Retinal pigment epithelial cell (primary cell): ENCODE measurements at regions not wholly inside any gene's neighbourhood (a gene's known extent, or its start where the extent isn't known, plus 50 kb on each side); places are given as distances from the start of the nearest gene placed in this dataset.
A peak's percentile ranks its signal among the peaks of the same experiment; 100 is the strongest.

ENCODE experiments used
- DNase-seq: peaks from one replicate; pipeline ENCODE4 v3.0.0-alpha.2; 2010; ENCODE audit warnings: low read depth
- H3K4me3 ChIP-seq: 2 replicates; pipeline ENCODE4 v1.5.1; 2011; ENCODE audit warnings: mild to moderate bottlenecking, low read length, control low read depth, moderate library complexity
- TF ChIP-seq, protein P1 (sequence below): conservative IDR thresholded peaks from 2 replicates; pipeline ENCODE4 v1.5.1; 2011; ENCODE audit warnings: low read depth, low read length, control low read depth, inconsistent platforms

DNA sequence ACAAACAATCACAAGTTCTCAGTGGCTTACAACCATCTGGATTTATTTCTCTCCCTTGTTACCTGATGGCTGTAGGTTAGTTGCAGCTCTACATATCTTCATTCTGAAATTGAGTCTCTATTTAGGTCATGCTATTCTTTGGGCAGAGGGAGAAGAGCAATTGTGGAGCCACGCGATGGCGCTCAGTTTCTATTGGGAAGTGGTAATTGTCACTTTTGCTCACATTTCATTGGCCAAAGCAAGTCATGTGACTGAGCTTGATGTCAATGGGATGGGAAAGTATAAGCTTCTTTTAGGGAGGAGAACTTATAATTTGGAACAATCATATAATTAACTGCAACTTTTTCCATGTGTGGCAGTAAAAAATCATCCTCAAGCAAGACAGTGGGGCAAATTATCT lies 166.5 kb downstream of the LMO4 start:
- DNase-seq = no peak
- TF ChIP-seq, protein P1, sequence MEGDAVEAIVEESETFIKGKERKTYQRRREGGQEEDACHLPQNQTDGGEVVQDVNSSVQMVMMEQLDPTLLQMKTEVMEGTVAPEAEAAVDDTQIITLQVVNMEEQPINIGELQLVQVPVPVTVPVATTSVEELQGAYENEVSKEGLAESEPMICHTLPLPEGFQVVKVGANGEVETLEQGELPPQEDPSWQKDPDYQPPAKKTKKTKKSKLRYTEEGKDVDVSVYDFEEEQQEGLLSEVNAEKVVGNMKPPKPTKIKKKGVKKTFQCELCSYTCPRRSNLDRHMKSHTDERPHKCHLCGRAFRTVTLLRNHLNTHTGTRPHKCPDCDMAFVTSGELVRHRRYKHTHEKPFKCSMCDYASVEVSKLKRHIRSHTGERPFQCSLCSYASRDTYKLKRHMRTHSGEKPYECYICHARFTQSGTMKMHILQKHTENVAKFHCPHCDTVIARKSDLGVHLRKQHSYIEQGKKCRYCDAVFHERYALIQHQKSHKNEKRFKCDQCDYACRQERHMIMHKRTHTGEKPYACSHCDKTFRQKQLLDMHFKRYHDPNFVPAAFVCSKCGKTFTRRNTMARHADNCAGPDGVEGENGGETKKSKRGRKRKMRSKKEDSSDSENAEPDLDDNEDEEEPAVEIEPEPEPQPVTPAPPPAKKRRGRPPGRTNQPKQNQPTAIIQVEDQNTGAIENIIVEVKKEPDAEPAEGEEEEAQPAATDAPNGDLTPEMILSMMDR = no peak
- H3K4me3 ChIP-seq = no peak overlapping the region

DNA sequence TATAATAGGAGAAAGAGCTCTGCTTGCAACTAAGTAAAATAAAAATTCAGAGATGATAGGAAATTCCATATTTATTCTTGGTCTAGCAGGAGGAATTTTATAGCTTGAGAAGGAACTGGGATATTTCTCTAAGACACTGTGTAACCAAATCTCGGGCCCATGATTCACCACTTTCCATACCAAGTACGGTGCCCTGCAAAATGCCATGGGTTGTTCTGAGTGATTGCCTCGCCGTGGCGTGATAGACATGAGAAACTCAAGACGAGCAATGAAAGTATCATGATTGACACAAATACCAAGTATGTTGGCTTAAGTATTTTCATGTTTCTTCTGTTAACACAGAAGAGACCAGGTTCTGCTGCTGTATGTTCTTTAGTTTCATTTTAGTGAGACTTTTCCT lies 167.2 kb downstream of the LMO4 start:
- DNase-seq = no peak
- H3K4me3 ChIP-seq = no peak overlapping the region
- TF ChIP-seq, protein P1 = no peak

GRCh38 chr1:87497380-87498203 lies 168.9 kb downstream of the LMO4 start:
- no peak overlapping the region for H3K4me3 ChIP-seq
- TF ChIP-seq, protein P1 = no peak
- DNase-seq = no peak

DNA sequence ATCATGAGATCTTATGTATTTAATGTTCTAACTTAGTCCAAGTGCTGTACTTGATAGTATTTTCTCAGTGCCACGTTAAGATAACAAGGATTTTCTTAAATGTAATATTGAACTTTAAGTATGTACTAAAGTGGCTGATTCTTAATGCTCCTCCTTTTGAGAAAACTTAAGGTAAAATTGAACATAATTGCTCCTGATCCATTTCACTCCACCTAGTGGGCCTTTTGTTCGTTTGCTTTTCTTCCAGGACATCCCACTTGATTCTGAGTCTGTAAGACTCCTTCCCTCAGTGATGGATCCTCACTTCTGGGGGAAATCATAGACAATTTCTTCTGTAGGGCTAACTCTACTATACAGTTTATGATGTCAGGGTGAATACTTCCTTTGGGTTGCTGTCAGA lies 173.1 kb downstream of the LMO4 start:
- TF ChIP-seq, protein P1 = peak; percentile 46
- no peak for DNase-seq
- no peak overlapping the region for H3K4me3 ChIP-seq

- TF ChIP-seq, protein P1 = no peak
- no peak for DNase-seq
Observed at GRCh38 chr1:87505391-87505983, 176.8 kb downstream of the LMO4 start.

DNA sequence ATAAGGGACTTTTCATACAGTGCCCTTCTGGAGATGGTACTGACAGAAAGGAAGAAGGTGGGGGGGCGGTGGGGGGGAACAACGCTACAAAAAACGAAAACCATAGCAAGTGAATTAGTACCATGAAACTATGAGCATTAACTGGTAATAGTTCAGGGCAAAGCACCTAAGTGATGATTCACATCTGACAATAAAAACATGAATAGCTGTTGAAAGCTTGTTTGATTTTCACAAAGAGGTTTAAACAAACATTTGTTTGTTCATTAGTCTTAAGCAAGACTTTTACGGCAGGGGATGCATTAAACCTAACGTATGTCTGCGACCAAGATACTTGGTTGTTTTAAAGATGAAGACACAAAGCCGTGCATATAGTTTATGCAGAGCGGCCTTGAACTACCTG lies 177.5 kb downstream of the LMO4 start:
- TF ChIP-seq, protein P1 = no peak
- DNase-seq = no peak
- no peak overlapping the region for H3K4me3 ChIP-seq

More at GRCh38 chr1:87505391-87505983, 176.8 kb downstream of the LMO4 start:
- H3K4me3 ChIP-seq = no peak overlapping the region
